HK-2 (cell line): ENCODE measurements at regions not wholly inside any gene's neighbourhood (a gene's known extent, or its start where the extent isn't known, plus 50 kb on each side); places are given as distances from the start of the nearest gene placed in this dataset.
"Not testable (repeated sequence)": the region's sequence is repeated elsewhere in the genome, so short reads cannot be mapped to it uniquely, and the experiment has no call there.

Experiments used
- DNase-seq: peaks from one replicate; pipeline ENCODE4 v3.0.0-alpha.2; 2018; ENCODE audit not compliant: unreplicated experiment

GRCh38 chr15:100767001-100767825 lies 112.4 kb upstream of the ALDH1A3 start:
- DNase-seq = no peak

GRCh38 chr15:100768501-100768931 lies 111.1 kb upstream of the ALDH1A3 start:
- no peak for DNase-seq

GRCh38 chr15:100769043-100769974 lies 110.3 kb upstream of the ALDH1A3 start:
- DNase-seq = no peak

- DNase-seq = no peak
Measured at GRCh38 chr15:100769975-100770340, 109.7 kb upstream of the ALDH1A3 start.

GRCh38 chr15:100770661-100771584 lies 108.7 kb upstream of the ALDH1A3 start:
- DNase-seq = no peak

GRCh38 chr15:100771746-100772145 lies 107.9 kb upstream of the ALDH1A3 start:
- DNase-seq = no peak

- DNase-seq = no peak
Measured at GRCh38 chr15:100772478-100772877, 107.2 kb upstream of the ALDH1A3 start.

GRCh38 chr15:100772892-100773520 lies 106.6 kb upstream of the ALDH1A3 start:
- no peak for DNase-seq

GRCh38 chr15:100774044-100774443 lies 105.6 kb upstream of the ALDH1A3 start:
- DNase-seq = not testable (repeated sequence)

- DNase-seq = no peak
Measured at GRCh38 chr15:100775581-100776185, 103.9 kb upstream of the ALDH1A3 start.

GRCh38 chr15:100777821-100778220 lies 101.8 kb upstream of the ALDH1A3 start:
- DNase-seq = no peak

GRCh38 chr15:100778831-100779288 lies 100.8 kb upstream of the ALDH1A3 start:
- DNase-seq = no peak

- DNase-seq = no peak
Measured at GRCh38 chr15:100779331-100780207, 100.1 kb upstream of the ALDH1A3 start.

- DNase-seq = no peak
Measured at GRCh38 chr15:100780208-100780800, 99.3 kb upstream of the ALDH1A3 start.

- no peak for DNase-seq
Measured at GRCh38 chr15:100781061-100781960, 98.3 kb upstream of the ALDH1A3 start.

GRCh38 chr15:100781961-100782530 lies 97.6 kb upstream of the ALDH1A3 start:
- no peak for DNase-seq

- no peak for DNase-seq
Measured at GRCh38 chr15:100783291-100783690, 96.3 kb upstream of the ALDH1A3 start.
